HG03039 (cell line): ENCODE measurements at regions not wholly inside any gene's neighbourhood (a gene's known extent, or its start where the extent isn't known, plus 50 kb on each side); places are given as distances from the start of the nearest gene placed in this dataset.
"Not testable (repeated sequence)": the region's sequence is repeated elsewhere in the genome, so short reads cannot be mapped to it uniquely, and the experiment has no call there.

Experiments
- ATAC-seq: cut with Tn5 transposase; IDR thresholded peaks from one replicate; pipeline ENCODE4 v1.9.1; 2021; ENCODE audit warnings: mild to moderate bottlenecking, moderate library complexity; ENCODE audit not compliant: unreplicated experiment

- no peak for ATAC-seq
Measured at GRCh38 chr6:69623357-69623756, 173.5 kb downstream of the LMBRD1 start.

GRCh38 chr6:69622924-69623323, 173.9 kb downstream of the LMBRD1 start:
- no peak for ATAC-seq

GRCh38 chr6:69622230-69622629, 174.6 kb downstream of the LMBRD1 start:
- no peak for ATAC-seq

GRCh38 chr6:69617163-69617562, 179.6 kb downstream of the LMBRD1 start:
- ATAC-seq = no peak

GRCh38 chr6:69609836-69610472, 186.9 kb downstream of the LMBRD1 start:
- no peak for ATAC-seq

GRCh38 chr6:69601132-69601531, 195.7 kb downstream of the LMBRD1 start:
- ATAC-seq = no peak

GRCh38 chr6:69594405-69594804, 202.4 kb downstream of the LMBRD1 start:
- ATAC-seq = no peak

- no peak for ATAC-seq
Measured at GRCh38 chr6:69593706-69594105, 203.1 kb downstream of the LMBRD1 start.

GRCh38 chr6:69589626-69590025, 207.2 kb downstream of the LMBRD1 start:
- ATAC-seq = no peak

- ATAC-seq = peak; percentile 95
Measured at GRCh38 chr6:69584913-69585729, 211.7 kb downstream of the LMBRD1 start.

GRCh38 chr6:69584536-69584912, 212.3 kb downstream of the LMBRD1 start:
- ATAC-seq = no peak

- ATAC-seq = no peak
Measured at GRCh38 chr6:69581581-69581980, 215.2 kb downstream of the LMBRD1 start.

- ATAC-seq = no peak
Measured at GRCh38 chr6:69580706-69581105, 216.1 kb downstream of the LMBRD1 start.

- no peak for ATAC-seq
Measured at GRCh38 chr6:69578361-69578890, 218.4 kb downstream of the LMBRD1 start.

- ATAC-seq = no peak
Measured at GRCh38 chr6:69571234-69571633, 225.6 kb downstream of the LMBRD1 start.

GRCh38 chr6:69570106-69570505, 226.7 kb downstream of the LMBRD1 start:
- no peak for ATAC-seq

- ATAC-seq = not testable (repeated sequence)
Measured at GRCh38 chr6:69560597-69560996, 236.2 kb downstream of the LMBRD1 start.

GRCh38 chr6:69555088-69555638, 241.6 kb downstream of the LMBRD1 start:
- no peak for ATAC-seq

GRCh38 chr6:69542494-69542893, 254.3 kb downstream of the LMBRD1 start:
- no peak for ATAC-seq

GRCh38 chr6:69527921-69528476, 268.8 kb downstream of the LMBRD1 start:
- ATAC-seq = no peak

GRCh38 chr6:69515480-69515879, 281.3 kb downstream of the LMBRD1 start:
- ATAC-seq = not testable (repeated sequence)

GRCh38 chr6:69494595-69494994, 302.2 kb downstream of the LMBRD1 start:
- no peak for ATAC-seq
